DND-41 (cell line): ENCODE measurements at regions not wholly inside any gene's neighbourhood (a gene's known extent, or its start where the extent isn't known, plus 50 kb on each side); places are given as distances from the start of the nearest gene placed in this dataset.
A peak's percentile ranks its signal among the peaks of the same experiment; 100 is the strongest.

Experiments used
- ATAC-seq: fragments of 200-7000 bp; cut with Tn5 transposase; 3 replicates; pipeline ENCODE4 v1.9.1; 2021; ENCODE audit warnings: low read depth; ENCODE audit not compliant: insufficient read depth
- DNase-seq: peaks from one replicate; pipeline ENCODE4 v3.0.0-alpha.2; 2020
- H2AFZ ChIP-seq: 2 replicates; pipeline ENCODE4 v1.6.0; 2012; ENCODE audit warnings: low read depth, low read length
- H3K27ac ChIP-seq: 2 replicates; pipeline ENCODE4 v1.5.1; 2012; ENCODE audit warnings: low read length, inconsistent platforms
- H3K27me3 ChIP-seq: fragments of 200-600 bp; sonication (generic); 2 replicates; pipeline ENCODE4 v1.6.0; 2012; ENCODE audit warnings: low read length, mild to moderate bottlenecking, inconsistent platforms; ENCODE audit not compliant: insufficient read depth, poor library complexity
- H3K36me3 ChIP-seq: 2 replicates; pipeline ENCODE4 v1.5.1; 2012; ENCODE audit warnings: low read length, inconsistent platforms; ENCODE audit not compliant: insufficient read depth
- H3K4me1 ChIP-seq: 2 replicates; pipeline ENCODE4 v1.5.1; 2012; ENCODE audit warnings: mild to moderate bottlenecking, low read length; ENCODE audit not compliant: insufficient read depth
- H3K4me2 ChIP-seq: 2 replicates; pipeline ENCODE4 v1.6.0; 2012; ENCODE audit warnings: mild to moderate bottlenecking, moderate library complexity, low read length, inconsistent platforms; ENCODE audit not compliant: insufficient read depth
- H3K4me3 ChIP-seq, 2 experiments: fragments of 200-600 bp in 1 of 2; shearing (Covaris generic) in 1 of 2; 2 replicates each; pipeline ENCODE4 v1.5.1; 2012 to 2016; ENCODE audit warnings: inconsistent platforms in 2 of 2, low read length in 2 of 2, mild to moderate bottlenecking in 2 of 2, low read depth in 1 of 2, moderate library complexity in 1 of 2
- H3K79me2 ChIP-seq: 2 replicates; pipeline ENCODE4 v1.6.0; 2012; ENCODE audit warnings: low read length, inconsistent platforms; ENCODE audit not compliant: insufficient read depth
- H3K9ac ChIP-seq: 2 replicates; pipeline ENCODE4 v1.6.0; 2012; ENCODE audit warnings: low read depth, mild to moderate bottlenecking, inconsistent platforms, low read length, moderate library complexity
- H3K9me3 ChIP-seq: 2 replicates; pipeline ENCODE4 v1.5.1; 2012; ENCODE audit warnings: low read length, moderate library complexity, mild to moderate bottlenecking, inconsistent platforms; ENCODE audit not compliant: insufficient read depth, severe bottlenecking
- H4K20me1 ChIP-seq: 2 replicates; pipeline ENCODE4 v1.6.0; 2012; ENCODE audit warnings: low read length; ENCODE audit not compliant: insufficient read depth
- CTCF ChIP-seq: IDR thresholded peaks from 2 replicates; pipeline ENCODE4 v1.5.1; 2012; ENCODE audit warnings: borderline replicate concordance, low read length, moderate library complexity, mild to moderate bottlenecking; ENCODE audit not compliant: poor library complexity, severe bottlenecking; ENCODE audit errors: extremely low read depth
- EZH2 ChIP-seq: IDR thresholded peaks from 3 replicates; pipeline ENCODE4 v1.6.1; 2012; ENCODE audit warnings: borderline replicate concordance, low read depth, mild to moderate bottlenecking, moderate library complexity, low read length, inconsistent platforms; ENCODE audit not compliant: severe bottlenecking

- H3K4me1 ChIP-seq: no peaks in the 10 kb centered on the region
- no peaks in the 10 kb centered on the region for H3K27me3 ChIP-seq
- no peaks in the 10 kb centered on the region for H4K20me1 ChIP-seq
- no peaks in the 10 kb centered on the region for H3K36me3 ChIP-seq
- no peak overlapping the region for H3K4me3 ChIP-seq
- no peak overlapping the region for H2AFZ ChIP-seq
- no peak overlapping the region for H3K4me2 ChIP-seq
- TF ChIP-seq EZH2 (no peak), CTCF (no peak)
- H3K9ac ChIP-seq: no peak overlapping the region
- no peak for ATAC-seq
- no peaks in the 10 kb centered on the region for H3K79me2 ChIP-seq
- H3K9me3 ChIP-seq: no peaks in the 10 kb centered on the region
- no peak overlapping the region for H3K27ac ChIP-seq
- no peak for DNase-seq
These were observed 282.5 kb upstream of the RASGEF1B start for GRCh38 chr4:81754169-81754568.

DNA sequence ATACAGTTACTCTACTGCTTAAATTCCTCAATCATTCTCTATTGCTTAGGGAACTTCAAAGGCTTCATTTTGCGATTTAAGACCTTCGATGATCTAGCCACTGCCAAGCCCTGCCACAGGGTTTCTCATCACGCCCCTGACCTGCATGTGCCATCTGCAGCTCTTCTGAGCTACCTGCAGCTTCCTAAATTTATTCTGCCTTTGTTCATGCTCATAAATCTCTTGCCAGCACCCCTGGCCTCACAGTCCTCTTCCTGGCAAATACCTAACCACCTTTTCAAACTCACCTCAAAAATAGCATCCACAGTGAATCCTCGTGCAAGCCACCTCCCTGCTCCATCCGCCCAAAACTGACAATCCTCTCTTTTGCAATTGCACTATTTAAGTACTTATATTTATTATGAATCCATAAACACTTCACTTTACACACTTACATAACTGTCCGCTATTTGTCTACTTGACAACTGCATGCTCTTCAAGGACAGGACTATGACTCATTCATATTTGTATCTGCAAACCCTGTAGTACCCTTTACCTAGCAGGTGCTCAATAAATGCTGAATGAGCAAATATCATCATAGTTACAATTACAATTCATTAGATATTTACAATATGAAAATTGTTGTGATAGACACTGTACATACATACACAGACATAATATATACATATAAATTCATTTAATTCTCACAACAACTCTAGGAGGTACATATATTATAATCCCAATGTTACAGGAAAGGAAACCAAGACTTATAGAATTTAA lies 280.0 kb upstream of the RASGEF1B start:
- TF ChIP-seq EZH2 (no peak), CTCF (no peak)
- Histone ChIP-seq H3K27me3 (no peaks in the 10 kb centered on the region), H3K36me3 (no peaks in the 10 kb centered on the region), H3K9me3 (no peaks in the 10 kb centered on the region), H3K79me2 (no peaks in the 10 kb centered on the region), H3K9ac (no peak overlapping the region), H3K4me3 (no peak overlapping the region), H3K4me1 (peaks cover 12% of the 10 kb centered on the region), H3K27ac (no peak overlapping the region), H3K4me2 (no peak overlapping the region), H2AFZ (no peak overlapping the region), H4K20me1 (no peaks in the 10 kb centered on the region)
- ATAC-seq (no peak), DNase-seq (no peak)

- H3K4me2 ChIP-seq: peak overlapping the region; percentile 35; the same call in 1 of the 2 replicates
- ATAC-seq (peak; percentile 69), DNase-seq (peak; percentile 33)
- H3K9ac ChIP-seq: no peak overlapping the region
- peaks cover 14% of the 10 kb centered on the region for H3K4me1 ChIP-seq
- no peaks in the 10 kb centered on the region for H3K36me3 ChIP-seq
- no peaks in the 10 kb centered on the region for H3K9me3 ChIP-seq
- TF ChIP-seq EZH2 (no peak), CTCF (no peak)
- no peaks in the 10 kb centered on the region for H4K20me1 ChIP-seq
- H3K27me3 ChIP-seq: no peaks in the 10 kb centered on the region
- peak overlapping the region; percentile 4; the same call in 1 of the 2 replicates for H3K27ac ChIP-seq
- H3K4me3 ChIP-seq: no peak overlapping the region
- no peak overlapping the region for H2AFZ ChIP-seq
- no peaks in the 10 kb centered on the region for H3K79me2 ChIP-seq
These were observed 275.7 kb upstream of the RASGEF1B start for GRCh38 chr4:81747242-81747930.
